GM10248 (cell line): ENCODE measurements at regions not wholly inside any gene's neighbourhood (a gene's known extent, or its start where the extent isn't known, plus 50 kb on each side); places are given as distances from the start of the nearest gene placed in this dataset.

Experiments
- CTCF ChIA-PET: fragments of 300-600 bp; sonication (Branson Sonifier 250); formaldehyde crosslinking; extraction: SDS; loops from one replicate; lab custom pipeline; 2021; ENCODE audit warnings: antibody characterized with exemption; lab: Yijun Ruan, JAX
- POLR2A ChIA-PET: fragments of 350-650 bp; sonication (Branson Sonifier 250); formaldehyde crosslinking; extraction: SDS; loops from one replicate; lab custom pipeline; 2020; ENCODE audit warnings: antibody characterized with exemption; lab: Yijun Ruan, JAX
- DNase-seq: peaks from one replicate; pipeline ENCODE4 v3.0.0; 2012; ENCODE audit errors: extremely low spot score
- TF ChIP-seq, protein P1 (sequence below): IDR thresholded peaks from 2 replicates; pipeline ENCODE4 v1.5.1; 2012; ENCODE audit warnings: mild to moderate bottlenecking, low read depth; ENCODE audit errors: extremely low read depth, missing control alignments, control extremely low read depth

DNA sequence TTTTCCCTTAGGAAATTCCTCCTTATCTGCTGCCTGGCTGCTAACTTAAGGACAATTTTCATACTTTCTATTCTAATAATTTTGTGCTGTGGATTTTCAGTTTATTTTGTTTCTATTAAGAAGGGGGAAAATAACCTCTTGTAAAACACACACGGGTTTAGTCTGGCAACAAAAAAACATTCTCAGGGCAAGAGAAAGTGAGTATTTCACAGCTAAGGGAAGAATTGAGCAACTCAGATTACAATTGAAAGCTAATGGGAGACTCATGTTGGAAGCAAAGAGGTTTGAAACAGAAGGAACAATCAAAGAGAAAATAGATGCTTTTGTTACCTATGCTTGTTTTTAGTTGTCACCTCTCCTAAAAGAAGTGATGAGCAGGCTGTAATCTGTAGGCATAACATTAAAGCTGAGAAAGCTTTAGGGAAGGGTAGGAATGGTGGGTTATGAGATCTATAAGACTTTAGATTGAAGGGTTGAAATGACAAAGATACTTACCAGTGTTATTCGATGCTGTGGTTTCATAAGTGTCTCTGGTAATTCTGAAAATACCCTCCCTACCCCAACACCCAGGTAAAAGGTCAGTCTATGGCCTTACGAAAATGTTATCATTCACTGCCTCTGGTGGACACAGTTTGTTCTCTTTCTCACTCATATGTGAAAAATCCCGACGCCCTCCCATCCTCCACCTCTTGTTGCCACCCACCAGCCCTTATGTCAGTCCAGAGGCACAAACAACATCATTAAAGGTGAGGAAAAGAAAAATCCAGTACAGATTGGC lies 510.9 kb downstream of the TXNL1 start:
- CTCF ChIA-PET = interaction anchor here (1.2 kb wide), 1 partner anchor 15 kb away, joined by 3 read pairs; no protein-coding TSS in a partner anchor
- TF ChIP-seq, protein P1, sequence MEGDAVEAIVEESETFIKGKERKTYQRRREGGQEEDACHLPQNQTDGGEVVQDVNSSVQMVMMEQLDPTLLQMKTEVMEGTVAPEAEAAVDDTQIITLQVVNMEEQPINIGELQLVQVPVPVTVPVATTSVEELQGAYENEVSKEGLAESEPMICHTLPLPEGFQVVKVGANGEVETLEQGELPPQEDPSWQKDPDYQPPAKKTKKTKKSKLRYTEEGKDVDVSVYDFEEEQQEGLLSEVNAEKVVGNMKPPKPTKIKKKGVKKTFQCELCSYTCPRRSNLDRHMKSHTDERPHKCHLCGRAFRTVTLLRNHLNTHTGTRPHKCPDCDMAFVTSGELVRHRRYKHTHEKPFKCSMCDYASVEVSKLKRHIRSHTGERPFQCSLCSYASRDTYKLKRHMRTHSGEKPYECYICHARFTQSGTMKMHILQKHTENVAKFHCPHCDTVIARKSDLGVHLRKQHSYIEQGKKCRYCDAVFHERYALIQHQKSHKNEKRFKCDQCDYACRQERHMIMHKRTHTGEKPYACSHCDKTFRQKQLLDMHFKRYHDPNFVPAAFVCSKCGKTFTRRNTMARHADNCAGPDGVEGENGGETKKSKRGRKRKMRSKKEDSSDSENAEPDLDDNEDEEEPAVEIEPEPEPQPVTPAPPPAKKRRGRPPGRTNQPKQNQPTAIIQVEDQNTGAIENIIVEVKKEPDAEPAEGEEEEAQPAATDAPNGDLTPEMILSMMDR = no peak
- POLR2A ChIA-PET = no interaction called here
- DNase-seq = no peak

DNA sequence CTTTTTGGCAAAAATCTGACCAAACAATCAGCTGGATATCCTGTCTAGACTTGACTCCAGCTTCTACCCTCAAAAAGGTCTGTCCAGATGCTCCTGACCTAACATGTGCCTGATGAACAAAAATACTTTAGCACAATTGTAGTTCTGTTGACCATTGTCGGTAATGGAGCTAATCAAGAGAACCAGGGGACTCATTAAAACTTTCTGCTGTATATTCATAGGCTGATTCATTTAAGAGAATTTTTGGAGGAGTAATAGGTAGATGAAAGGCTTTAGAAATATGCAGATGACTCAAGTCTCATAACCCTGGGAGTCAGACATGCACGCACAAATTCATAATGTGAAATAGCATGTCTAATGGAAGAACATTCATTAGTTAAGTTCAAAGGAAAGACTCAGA lies 514.2 kb downstream of the TXNL1 start:
- ChIA-PET CTCF (no interaction called here), POLR2A (no interaction called here)
- TF ChIP-seq, protein P1 = no peak
- DNase-seq = no peak

DNA sequence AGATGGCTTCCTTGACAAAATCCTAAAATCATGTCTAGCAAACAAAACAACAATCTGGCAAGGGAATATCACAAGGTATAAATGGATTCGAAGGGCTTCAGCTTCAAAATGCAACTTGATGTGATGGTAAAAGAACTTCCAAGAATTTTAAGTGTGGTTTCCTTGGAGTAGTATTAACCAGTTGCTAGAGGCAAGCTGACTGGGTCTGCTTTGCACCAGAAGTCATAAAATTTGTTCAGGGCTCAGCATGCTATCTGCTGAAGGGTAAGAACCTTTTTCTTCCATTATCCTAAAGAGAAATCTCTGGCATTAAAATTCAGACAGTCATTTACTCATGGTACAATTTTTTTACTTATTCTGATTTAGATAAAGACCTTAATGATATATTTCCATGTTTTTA lies 516.7 kb downstream of the TXNL1 start:
- ChIA-PET CTCF (interaction anchor here (1.3 kb wide), 1 partner anchor 18 kb away, joined by 3 read pairs; no protein-coding TSS in a partner anchor), POLR2A (no interaction called here)
- no peak for DNase-seq
- TF ChIP-seq, protein P1 = no peak

DNA sequence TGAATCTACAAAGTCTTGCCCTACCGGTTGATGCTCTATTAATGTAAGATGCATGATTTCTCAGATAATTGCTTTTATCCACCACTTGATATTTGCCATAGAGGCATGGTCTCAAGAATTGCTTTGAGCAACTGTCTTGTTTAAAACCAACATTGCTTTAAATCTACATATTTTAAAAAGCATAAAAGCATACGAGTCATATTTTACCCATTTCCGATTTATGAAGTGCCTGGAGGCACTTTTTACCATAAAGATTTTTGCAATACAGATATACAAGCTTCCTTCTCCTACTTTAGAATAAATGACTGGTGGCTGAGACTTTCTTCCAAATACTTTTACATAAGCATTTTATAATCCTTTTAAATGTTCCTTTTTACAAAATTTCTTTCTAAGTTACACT lies 517.6 kb downstream of the TXNL1 start:
- CTCF ChIA-PET = interaction anchor here (1.3 kb wide), 2 partner anchors 12 to 19 kb away, joined by 3 read pairs; no protein-coding TSS in a partner anchor
- TF ChIP-seq, protein P1 = no peak
- POLR2A ChIA-PET = no interaction called here
- DNase-seq = no peak

DNA sequence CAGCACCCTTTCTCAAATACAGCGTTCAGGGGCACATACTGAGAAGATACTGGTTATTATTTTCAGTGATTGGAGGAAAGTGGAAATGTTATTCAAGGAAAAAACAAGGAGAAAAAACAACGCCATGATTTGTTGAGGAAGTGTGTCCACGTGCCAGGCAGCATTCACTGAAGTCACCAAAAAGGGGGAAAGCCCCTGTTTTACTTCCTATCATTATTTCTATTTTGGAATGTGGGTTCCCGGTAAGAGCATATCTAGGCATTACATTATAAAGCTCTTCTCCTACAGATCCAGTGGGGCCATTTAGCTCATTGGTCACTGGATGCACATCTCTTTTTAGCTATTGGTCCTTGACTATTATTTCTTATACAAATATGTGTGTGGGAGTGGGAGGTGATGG lies 518.7 kb downstream of the TXNL1 start:
- TF ChIP-seq, protein P1 = no peak
- CTCF ChIA-PET = interaction anchor here (2.0 kb wide), 1 partner anchor 11 kb away, joined by 6 read pairs; no protein-coding TSS in a partner anchor
- POLR2A ChIA-PET = no interaction called here
- DNase-seq = no peak

DNA sequence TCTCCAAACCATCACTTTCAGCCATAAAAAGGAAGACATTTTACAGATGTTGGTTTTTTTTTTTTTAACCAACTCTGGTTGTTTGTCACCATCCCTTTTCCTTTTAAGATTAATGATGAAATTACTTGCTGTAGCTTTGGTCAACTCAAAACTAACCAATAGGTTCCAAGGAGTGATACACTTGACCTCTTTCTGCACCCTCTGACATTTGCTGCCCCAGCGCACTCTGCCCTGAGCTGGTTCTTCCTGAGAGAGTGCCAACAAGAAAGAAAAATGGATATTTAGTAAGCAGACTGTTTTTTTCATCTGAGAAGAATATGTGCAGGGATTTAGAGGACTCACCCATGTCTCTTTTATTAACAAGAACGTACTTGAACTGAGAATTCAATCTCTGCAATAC lies 520.0 kb downstream of the TXNL1 start:
- ChIA-PET POLR2A (no interaction called here), CTCF (interaction anchor here (2.0 kb wide), 1 partner anchor 10 kb away, joined by 6 read pairs; no protein-coding TSS in a partner anchor)
- DNase-seq = no peak
- TF ChIP-seq, protein P1 = no peak
